ENCODE measurements at regions not wholly inside any gene's neighbourhood (a gene's known extent, or its start where the extent isn't known, plus 50 kb on each side); places are given as distances from the start of the nearest gene placed in this dataset.

- no peak for DNase-seq (ENCODE audit: low read depth in 3 of 3)
Measured at GRCh38 chr13:76795701-76796695, 90.2 kb downstream of the KCTD12 start.

DNA sequence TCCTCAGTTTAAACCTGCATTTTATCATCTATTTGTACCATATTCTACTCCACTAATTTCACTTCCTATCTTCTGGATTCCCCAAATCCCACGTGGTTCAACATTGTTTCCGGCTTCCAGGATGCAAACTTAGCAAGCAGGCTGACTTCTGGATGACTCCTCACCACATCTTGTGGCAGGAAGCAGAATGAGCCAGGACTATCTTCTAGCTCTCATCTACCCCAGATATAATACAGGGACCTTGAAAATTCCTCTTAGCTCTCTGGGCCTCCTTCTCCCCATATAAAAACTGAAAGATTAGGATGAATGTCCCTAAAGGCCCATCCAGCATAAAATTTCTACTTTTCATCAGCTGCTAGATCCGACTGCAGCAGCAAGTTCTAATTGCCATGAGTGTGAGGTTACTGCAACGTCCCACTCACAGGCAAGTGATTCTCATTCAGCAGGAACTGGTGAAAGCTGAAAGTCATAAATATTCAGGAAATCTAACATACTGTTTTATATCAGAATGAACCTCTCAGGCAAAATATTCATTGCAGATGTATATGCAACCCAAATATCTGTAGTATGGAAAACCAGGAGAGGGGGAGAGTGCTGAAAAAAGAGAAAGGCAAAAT, 93.4 kb downstream of the KCTD12 start:
- no peak for DNase-seq (ENCODE audit: low read depth in 3 of 3)

DNA sequence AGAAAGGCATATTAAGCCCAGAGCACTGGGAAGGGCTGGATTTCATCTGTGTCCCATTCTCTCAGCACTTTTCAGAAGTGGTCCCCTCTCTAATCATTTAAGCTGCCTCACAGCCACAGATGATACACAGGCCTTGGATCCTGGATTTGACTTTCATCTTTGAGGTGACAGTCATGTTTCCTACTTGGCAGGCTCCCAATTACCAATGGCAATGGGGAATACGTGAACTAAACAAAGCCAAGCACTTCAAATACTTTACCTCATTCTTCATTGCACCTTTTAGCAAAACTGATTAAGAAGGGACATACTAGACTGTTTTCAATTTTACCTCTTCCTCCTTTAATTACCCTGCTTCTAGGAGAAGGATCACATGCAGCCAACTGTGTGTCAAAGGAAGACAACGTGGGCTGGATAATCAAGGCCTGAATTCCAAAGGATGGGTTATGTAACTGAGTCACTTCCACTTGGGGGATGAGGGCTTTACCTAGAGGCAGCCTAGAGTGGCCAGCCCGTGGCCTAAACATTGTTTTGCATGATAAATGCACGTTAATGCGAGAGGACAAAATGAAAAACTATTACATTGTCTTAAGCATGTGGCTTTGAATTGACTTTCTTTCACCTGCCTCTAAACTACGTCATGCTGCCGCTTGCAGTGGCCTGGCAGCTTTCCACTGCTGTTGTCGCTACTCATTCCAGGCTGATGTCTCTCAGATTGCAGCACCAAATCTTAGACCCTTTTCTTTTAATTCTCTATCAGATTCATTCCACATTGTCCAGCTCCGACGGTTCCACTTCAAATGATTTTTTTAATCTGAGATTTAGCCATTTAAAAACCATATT, 95.0 kb downstream of the KCTD12 start:
- DNase-seq (ENCODE audit: low read depth in 3 of 3), result no peak

DNA sequence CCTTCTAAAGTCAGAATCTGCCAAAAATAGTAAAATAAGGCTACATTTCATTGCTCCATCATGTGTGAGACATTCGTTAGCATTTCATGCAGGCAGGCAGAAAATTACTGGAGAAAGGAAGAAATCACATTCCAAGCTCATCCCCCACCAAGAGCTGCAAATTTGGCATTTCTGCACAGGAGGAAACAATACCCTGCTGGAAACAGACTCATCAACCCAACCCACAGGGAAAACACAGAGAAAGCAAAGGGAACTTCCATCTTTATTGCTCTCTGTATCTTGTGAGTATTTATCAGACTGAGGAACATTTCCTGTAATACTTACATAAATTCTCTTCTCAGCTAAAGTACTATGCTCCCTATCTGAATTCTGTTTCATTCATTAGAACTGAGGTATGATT, 95.7 kb downstream of the KCTD12 start:
- DNase-seq (ENCODE audit: low read depth in 3 of 3), result no peak

- DNase-seq (ENCODE audit: low read depth in 3 of 3), result no peak
Measured at GRCh38 chr13:76783798-76784197, 102.4 kb downstream of the KCTD12 start.

GRCh38 chr13:76778853-76779252, 107.4 kb downstream of the KCTD12 start:
- DNase-seq (ENCODE audit: low read depth in 3 of 3), result no peak

DNA sequence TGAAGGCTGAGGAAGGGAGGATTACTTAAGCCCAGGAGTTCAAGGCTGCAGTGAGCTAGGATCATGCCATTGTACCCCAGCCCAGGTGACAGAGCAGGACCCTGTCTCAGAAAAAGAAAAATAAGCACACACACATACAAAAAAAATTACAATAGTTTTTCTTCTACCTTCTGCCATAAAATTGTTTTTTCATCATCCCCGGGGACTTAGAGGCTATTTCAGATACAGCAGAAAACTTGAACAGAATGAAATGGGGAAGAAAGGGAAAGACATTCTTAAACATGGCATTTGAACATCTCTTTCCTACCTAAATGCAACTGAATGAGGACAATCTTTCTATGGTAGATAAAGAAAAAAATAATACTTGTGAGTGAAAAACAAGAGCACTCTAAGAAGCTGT, 109.1 kb downstream of the KCTD12 start:
- DNase-seq (ENCODE audit: low read depth in 3 of 3), result no peak

DNA sequence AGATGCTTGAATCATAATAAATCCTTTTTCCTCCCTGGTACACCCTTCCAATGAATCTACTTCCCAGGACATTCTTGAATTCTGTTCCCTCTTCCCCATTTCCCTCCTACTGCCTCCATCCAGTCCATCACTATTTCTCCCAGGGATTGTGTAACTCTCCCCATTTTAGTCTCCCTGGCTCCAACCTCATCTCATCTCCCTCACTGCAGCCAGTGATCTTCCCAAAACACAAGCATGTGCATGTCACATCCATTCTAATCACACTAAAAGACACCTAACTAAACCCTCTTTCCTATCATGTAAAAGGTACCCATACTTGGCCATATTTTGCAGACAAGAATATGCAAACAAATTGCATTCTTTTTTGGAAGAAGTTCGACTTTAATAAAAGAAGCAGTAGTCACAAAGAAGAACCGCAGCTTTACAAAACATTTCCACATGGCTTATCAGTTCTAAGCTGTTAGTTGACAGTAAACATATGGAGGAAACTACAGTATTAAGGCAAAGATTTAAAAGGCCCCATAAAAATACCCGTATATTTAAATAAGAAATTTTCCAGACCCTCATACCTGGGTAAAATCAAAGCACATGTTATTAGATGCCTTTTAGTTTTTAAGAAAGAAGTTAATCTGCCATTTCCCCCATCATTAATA, 111.0 kb downstream of the KCTD12 start:
- no peak for DNase-seq (ENCODE audit: low read depth in 3 of 3)

- no peak for DNase-seq (ENCODE audit: low read depth in 3 of 3)
Measured at GRCh38 chr13:76773448-76774094, 112.6 kb downstream of the KCTD12 start.

DNA sequence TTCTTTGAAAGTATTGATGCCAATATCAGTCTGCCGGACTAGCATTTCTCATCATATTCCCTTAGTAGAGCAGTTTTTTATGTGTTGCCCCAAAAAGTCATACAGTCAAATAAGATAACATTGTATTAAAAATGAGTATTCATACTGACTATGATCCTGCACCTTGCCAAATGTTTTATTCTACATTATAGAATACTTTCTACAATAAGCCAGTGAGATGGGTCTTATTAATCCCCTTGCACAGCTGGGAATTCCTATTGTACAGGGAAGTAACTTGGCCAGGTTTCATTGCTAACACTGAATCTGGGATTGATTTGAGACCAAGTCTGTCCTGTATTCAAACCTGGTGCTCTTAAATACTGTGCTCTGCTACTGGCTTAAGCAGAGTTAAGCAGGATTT, 114.0 kb downstream of the KCTD12 start:
- DNase-seq (ENCODE audit: low read depth in 3 of 3), result no peak

GRCh38 chr13:76769271-76769791, 116.9 kb downstream of the KCTD12 start:
- DNase-seq (ENCODE audit: low read depth in 3 of 3), result no peak

DNA sequence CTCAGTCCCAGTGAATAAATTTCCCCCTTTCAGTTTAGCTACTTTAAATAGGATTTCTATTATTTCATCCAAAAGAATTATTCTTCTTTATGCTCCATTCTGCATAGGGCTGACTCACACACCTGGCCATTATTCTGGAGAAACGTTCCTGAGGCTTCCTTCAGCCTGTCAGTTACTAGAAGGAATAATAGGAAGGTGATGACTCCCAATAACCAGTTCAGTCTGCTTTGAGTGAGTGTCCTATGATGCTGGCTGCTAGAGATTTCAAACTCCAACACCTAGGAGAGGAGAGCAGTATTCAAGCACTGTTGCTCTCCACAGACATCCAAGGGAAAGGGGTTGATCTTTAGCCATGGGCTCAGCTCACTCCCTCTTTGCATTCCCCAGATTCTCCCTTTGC, 117.8 kb downstream of the KCTD12 start:
- no peak for DNase-seq (ENCODE audit: low read depth in 3 of 3)

DNA sequence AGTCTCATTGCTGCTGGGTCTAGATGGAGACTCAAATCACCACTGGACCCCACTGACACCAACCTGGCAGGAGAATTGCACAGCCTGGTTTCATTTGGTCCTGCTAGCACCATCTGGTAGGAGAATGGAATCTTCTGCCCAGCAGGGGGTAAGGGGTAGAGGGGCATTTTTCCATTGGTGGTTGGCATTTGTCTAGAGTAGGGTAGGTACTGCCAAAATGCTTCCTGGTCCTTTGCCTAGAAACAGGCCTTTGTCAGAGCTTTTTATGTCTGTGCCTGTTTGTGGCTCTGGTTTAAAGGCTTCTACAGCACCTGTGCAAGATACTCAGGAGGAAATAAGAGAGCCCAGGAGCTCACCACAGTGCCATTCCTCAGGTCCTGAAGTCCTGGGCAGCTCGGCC, 121.3 kb downstream of the KCTD12 start:
- no peak for DNase-seq (ENCODE audit: low read depth in 3 of 3)

DNA sequence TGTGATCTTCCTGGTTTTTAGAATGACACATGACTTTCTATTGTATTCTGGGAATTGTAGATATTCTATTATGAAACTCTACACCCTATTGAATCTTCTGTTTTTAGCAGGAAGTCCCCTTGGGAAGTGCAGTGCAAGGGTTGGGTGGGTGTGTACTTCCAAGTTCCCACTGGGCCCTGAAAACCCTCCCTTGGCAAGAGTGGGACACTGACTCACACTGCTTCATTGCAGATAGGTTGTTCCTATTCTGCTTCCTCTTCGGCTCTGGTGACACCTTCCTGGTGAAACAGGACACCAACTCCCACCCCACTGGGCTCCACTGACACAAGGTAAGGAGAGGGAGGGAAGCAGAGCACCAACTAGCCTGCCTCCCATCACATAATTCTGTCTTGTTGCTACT, 121.8 kb downstream of the KCTD12 start:
- no peak for DNase-seq (ENCODE audit: low read depth in 3 of 3)

DNA sequence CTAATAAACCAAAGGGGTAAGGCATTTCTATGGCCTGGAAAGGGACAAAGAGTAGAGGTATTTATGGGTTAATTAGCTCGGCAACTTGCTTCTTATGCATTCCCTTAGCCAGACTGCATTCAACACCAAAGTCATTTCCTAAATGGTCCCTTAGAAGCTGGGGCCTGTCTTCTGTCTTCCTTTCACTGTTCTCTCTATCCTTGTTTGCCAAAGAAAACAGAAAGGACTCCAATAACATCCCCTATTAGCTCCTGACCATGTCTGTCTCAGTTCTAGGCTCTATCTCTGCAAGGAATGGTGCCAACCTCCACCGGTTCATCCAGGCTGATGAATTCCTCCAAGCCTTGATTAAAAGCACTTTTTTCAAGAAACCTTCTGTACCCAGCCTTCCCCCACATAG, 123.5 kb downstream of the KCTD12 start:
- no peak for DNase-seq (ENCODE audit: low read depth in 3 of 3)

DNA sequence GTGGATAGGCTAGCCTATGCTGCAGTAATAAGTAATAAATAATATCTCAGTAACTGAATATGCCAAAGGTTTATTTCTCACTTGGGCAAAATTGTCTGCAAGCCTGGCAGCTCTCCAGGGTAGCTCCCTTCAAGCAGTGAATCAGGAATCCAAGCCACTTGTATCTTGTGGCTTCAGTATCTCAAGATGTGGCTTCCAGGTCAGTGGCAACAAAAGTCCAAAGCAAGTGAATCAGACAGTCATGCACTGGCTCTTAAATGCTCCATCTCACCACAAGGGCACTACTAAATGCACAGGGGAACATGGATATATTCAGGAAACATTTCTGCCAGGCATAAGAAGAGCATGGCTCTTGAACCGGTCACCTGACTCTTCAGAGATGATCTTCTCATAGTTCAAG, 126.3 kb downstream of the KCTD12 start:
- DNase-seq (ENCODE audit: low read depth in 3 of 3), result no peak

DNA sequence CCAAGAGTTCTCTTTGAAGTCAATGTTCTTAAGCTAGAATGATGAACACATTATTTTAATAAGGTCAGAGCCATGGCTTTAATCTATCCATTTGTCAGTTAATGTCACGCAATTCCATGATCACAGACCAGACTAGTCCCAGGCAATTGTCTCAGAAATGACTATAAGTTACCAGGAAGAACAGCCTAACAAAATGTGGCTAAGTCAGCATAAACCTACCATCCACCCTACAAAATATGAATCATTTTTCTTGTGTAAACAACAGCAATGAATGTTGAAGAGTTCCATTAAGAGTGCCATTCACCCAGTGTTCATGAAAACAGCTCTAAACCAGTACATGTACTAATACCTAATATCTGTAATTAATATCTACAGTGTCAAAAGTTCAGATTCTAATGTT, 127.5 kb downstream of the KCTD12 start:
- no peak for DNase-seq (ENCODE audit: low read depth in 3 of 3)

DNA sequence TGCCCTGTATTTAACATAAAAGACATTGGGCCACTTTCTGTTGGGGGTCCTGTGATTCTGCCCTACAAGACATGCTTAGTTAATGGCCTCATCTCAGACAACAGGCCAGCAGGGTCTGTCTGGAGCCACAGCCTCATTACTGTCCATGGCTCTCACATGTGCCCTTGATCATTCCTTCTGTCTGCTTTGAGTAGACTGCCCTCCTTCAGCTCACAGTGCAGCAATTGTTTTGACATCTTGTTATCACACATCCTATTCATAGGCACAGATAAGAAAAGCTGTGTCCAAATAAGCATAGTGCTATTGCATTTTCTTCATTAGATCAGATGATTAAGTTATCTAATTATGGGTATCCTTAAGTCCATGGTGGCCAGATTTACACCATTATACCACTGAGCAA, 127.9 kb downstream of the KCTD12 start:
- no peak for DNase-seq (ENCODE audit: low read depth in 3 of 3)

DNA sequence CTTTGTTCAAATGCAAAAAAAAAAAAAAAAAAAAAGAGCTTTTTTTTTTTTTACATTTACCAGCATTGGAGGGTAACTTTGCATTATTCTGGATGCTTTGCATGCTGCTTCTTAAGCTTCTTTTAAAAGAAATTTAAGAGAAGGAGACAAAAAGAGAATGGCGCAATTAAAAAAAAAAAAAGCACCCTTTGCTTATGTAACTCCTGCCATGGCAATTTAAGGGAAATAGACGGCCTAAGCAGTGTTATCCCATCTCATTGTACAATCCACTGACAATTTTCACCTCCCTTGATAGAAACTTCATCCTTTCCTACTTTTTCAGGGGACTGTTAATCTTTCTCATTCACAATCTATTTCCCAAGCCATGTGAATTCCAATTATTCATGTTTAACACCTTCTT, 129.8 kb downstream of the KCTD12 start:
- DNase-seq (ENCODE audit: low read depth in 3 of 3), result no peak

- no peak for DNase-seq (ENCODE audit: low read depth in 3 of 3)
Measured at GRCh38 chr13:76754414-76754813, 131.8 kb downstream of the KCTD12 start.

DNA sequence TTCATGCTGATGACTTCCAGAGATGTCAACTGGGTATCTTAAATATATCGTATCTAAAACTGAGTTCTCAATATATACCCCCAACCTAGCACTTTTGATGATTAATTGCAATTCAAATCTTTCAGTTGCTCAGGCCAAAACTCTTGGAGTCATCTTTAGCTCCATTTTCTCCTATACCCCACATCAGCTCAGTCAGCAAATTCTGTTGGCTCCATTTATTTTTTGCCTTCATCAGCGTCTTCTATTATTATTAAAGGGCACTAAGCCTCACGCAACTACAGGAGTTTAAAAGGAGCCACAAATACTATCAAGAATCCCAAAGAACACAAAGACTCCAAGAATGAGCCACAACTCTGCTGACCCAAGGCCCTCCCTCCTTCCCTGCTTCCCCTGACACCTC, 134.9 kb downstream of the KCTD12 start:
- DNase-seq (ENCODE audit: low read depth in 3 of 3), result no peak

Measured in stimulated activated CD4-positive, alpha-beta T cell treated with anti-CD3 and anti-CD28 coated beads, TNF-alpha, amount 100 ng/mL, for 48 hours (primary cell).